ENCODE measurements at regions not wholly inside any gene's neighbourhood (a gene's known extent, or its start where the extent isn't known, plus 50 kb on each side); places are given as distances from the start of the nearest gene placed in this dataset.

- TF ChIP-seq CREB1 (IDR thresholded peaks at IDR 0.05; ENCODE audit: low read depth) (no peak), TAF1 (IDR thresholded peaks at IDR 0.05; ENCODE audit: low read depth) (no peak), EP300 (IDR thresholded peaks at IDR 0.05; ENCODE audit: borderline replicate concordance) (no peak), RAD21 (IDR thresholded peaks at IDR 0.05; ENCODE audit: low read depth) (no peak), EGR1 (IDR thresholded peaks at IDR 0.05) (no peak), ZBTB7A (IDR thresholded peaks at IDR 0.05; ENCODE audit: low read depth) (no peak), USF1 (IDR thresholded peaks at IDR 0.05) (no peak), YY1 (IDR thresholded peaks at IDR 0.05; ENCODE audit: low read depth) (no peak), MAX (IDR thresholded peaks at IDR 0.05) (no peak), CEBPB (IDR thresholded peaks at IDR 0.05) (no peak), NFIC (IDR thresholded peaks at IDR 0.05) (no peak), REST (IDR thresholded peaks at IDR 0.05; ENCODE audit: low read depth) (no peak)
Measured at GRCh38 chr9:106432631-106433030, 430.3 kb upstream of the ZNF462 start.

GRCh38 chr9:106438928-106439327 is 424.0 kb upstream of the ZNF462 start:
- TF ChIP-seq NFIC (IDR thresholded peaks at IDR 0.05) (no peak), YY1 (IDR thresholded peaks at IDR 0.05; ENCODE audit: low read depth) (no peak), CEBPB (IDR thresholded peaks at IDR 0.05) (no peak), TAF1 (IDR thresholded peaks at IDR 0.05; ENCODE audit: low read depth) (no peak), RAD21 (IDR thresholded peaks at IDR 0.05; ENCODE audit: low read depth) (no peak), TCF12 (IDR thresholded peaks at IDR 0.05; ENCODE audit: low read depth) (no peak), EGR1 (IDR thresholded peaks at IDR 0.05) (no peak), ZBTB7A (IDR thresholded peaks at IDR 0.05; ENCODE audit: low read depth) (no peak), REST (IDR thresholded peaks at IDR 0.05; ENCODE audit: low read depth) (no peak), EP300 (IDR thresholded peaks at IDR 0.05; ENCODE audit: borderline replicate concordance) (no peak), TEAD4 (IDR thresholded peaks at IDR 0.05) (no peak)

- no peak for TF ChIP-seq EP300 (IDR thresholded peaks at IDR 0.05; ENCODE audit: borderline replicate concordance)
- no peak for TF ChIP-seq USF1 (IDR thresholded peaks at IDR 0.05)
- no peak for TF ChIP-seq TAF1 (IDR thresholded peaks at IDR 0.05; ENCODE audit: low read depth)
- no peak for TF ChIP-seq YY1 (IDR thresholded peaks at IDR 0.05; ENCODE audit: low read depth)
- no peak for TF ChIP-seq TCF12 (IDR thresholded peaks at IDR 0.05; ENCODE audit: low read depth)
- no peak for TF ChIP-seq CREB1 (IDR thresholded peaks at IDR 0.05; ENCODE audit: low read depth)
- no peak for TF ChIP-seq MAX (IDR thresholded peaks at IDR 0.05)
- no peak for TF ChIP-seq RAD21 (IDR thresholded peaks at IDR 0.05; ENCODE audit: low read depth)
- no peak for TF ChIP-seq TEAD4 (IDR thresholded peaks at IDR 0.05)
- no peak for TF ChIP-seq REST (IDR thresholded peaks at IDR 0.05; ENCODE audit: low read depth)
- TF ChIP-seq CEBPB (IDR thresholded peaks at IDR 0.05), result no peak
- TF ChIP-seq EGR1 (IDR thresholded peaks at IDR 0.05), result no peak
- TF ChIP-seq FOXM1 (IDR thresholded peaks at IDR 0.05; ENCODE audit: borderline replicate concordance, low read depth), result no peak
Measured at GRCh38 chr9:106441283-106441682, 421.7 kb upstream of the ZNF462 start.

- TF ChIP-seq YY1 (IDR thresholded peaks at IDR 0.05; ENCODE audit: low read depth), result no peak
- no peak for TF ChIP-seq NFIC (IDR thresholded peaks at IDR 0.05)
- TF ChIP-seq EGR1 (IDR thresholded peaks at IDR 0.05), result no peak
- TF ChIP-seq CEBPB (IDR thresholded peaks at IDR 0.05), result no peak
Measured at GRCh38 chr9:106443520-106443919, 419.4 kb upstream of the ZNF462 start.

GRCh38 chr9:106445107-106445506 is 417.9 kb upstream of the ZNF462 start:
- TF ChIP-seq FOXM1 (IDR thresholded peaks at IDR 0.05; ENCODE audit: borderline replicate concordance, low read depth) (no peak), CEBPB (IDR thresholded peaks at IDR 0.05) (no peak), EP300 (IDR thresholded peaks at IDR 0.05; ENCODE audit: borderline replicate concordance) (no peak), CREB1 (IDR thresholded peaks at IDR 0.05; ENCODE audit: low read depth) (no peak), REST (IDR thresholded peaks at IDR 0.05; ENCODE audit: low read depth) (no peak), NFIC (IDR thresholded peaks at IDR 0.05) (no peak), RAD21 (IDR thresholded peaks at IDR 0.05; ENCODE audit: low read depth) (no peak), TAF1 (IDR thresholded peaks at IDR 0.05; ENCODE audit: low read depth) (no peak), ZBTB7A (IDR thresholded peaks at IDR 0.05; ENCODE audit: low read depth) (no peak), TCF12 (IDR thresholded peaks at IDR 0.05; ENCODE audit: low read depth) (no peak), MAX (IDR thresholded peaks at IDR 0.05) (no peak), USF1 (IDR thresholded peaks at IDR 0.05) (no peak), YY1 (IDR thresholded peaks at IDR 0.05; ENCODE audit: low read depth) (no peak), EGR1 (IDR thresholded peaks at IDR 0.05) (no peak), TEAD4 (IDR thresholded peaks at IDR 0.05) (no peak)
